Erythroblast (primary cell): ENCODE measurements at regions not wholly inside any gene's neighbourhood (a gene's known extent, or its start where the extent isn't known, plus 50 kb on each side); places are given as distances from the start of the nearest gene placed in this dataset.

ENCODE experiments used
- GATA1 ChIP-seq: IDR thresholded peaks from 2 replicates; pipeline ENCODE4 v1.6.1; 2011; ENCODE audit warnings: low read depth, mild to moderate bottlenecking, control low read depth, low read length, moderate library complexity
- POLR2A ChIP-seq: IDR thresholded peaks from 2 replicates; pipeline ENCODE4 v1.6.1; 2011; ENCODE audit warnings: mild to moderate bottlenecking, low read length

GRCh38 chr21:24514081-24514733 is 1093.1 kb downstream of the MRPL39 start:
- TF ChIP-seq POLR2A, result no peak
- no peak for TF ChIP-seq GATA1
